ENCODE measurements at regions not wholly inside any gene's neighbourhood (a gene's known extent, or its start where the extent isn't known, plus 50 kb on each side); places are given as distances from the start of the nearest gene placed in this dataset.

- TF ChIP-seq RAD21 (IDR thresholded peaks at IDR 0.05; ENCODE audit: low read depth) (no peak), ELF1 (IDR thresholded peaks at IDR 0.05; ENCODE audit: borderline replicate concordance, low read depth) (no peak), POLR2A (IDR thresholded peaks at IDR 0.05; ENCODE audit: borderline replicate concordance, extremely low read depth, insufficient read depth, insufficient read length) (no peak), EZH2phosphoT487 (IDR thresholded peaks at IDR 0.05; ENCODE audit: borderline replicate concordance) (no peak)
- RAD21 ChIA-PET (ENCODE audit: low non-redundant PET in 1 of 2, low total read pairs in 2 of 2, uncharacterized antibody in 2 of 2, unreplicated experiment in 2 of 2), result no interaction called here
- Histone ChIP-seq H2AFZ (ENCODE audit: low read depth, low read length, poor library complexity, severe bottlenecking) (no peak overlapping the region), H3K9ac (ENCODE audit: low read length) (no peak overlapping the region), H3K27me3 (ENCODE audit: insufficient read depth, low read length) (no peaks in the 10 kb centered on the region), H3K4me3 (replicated peaks in 1 of 2; ENCODE audit: low read depth in 1 of 2, low read length in 2 of 2) (no peak overlapping the region), H3K27ac (ENCODE audit: low read depth, low read length) (no peak overlapping the region), H3K4me2 (ENCODE audit: low read length) (no peak overlapping the region), H3K9me3 (ENCODE audit: control insufficient read depth in 1 of 2, insufficient read depth in 1 of 2, low read depth in 1 of 2, low read length in 2 of 2) (peaks cover under 1% of the 10 kb centered on the region in 2 experiments; a peak in 1 of 4 replicates), H3K9me2 (ENCODE audit: insufficient read depth) (no peaks in the 10 kb centered on the region), H3K79me2 (ENCODE audit: insufficient read depth, low read length) (no peaks in the 10 kb centered on the region), H3K36me3 (ENCODE audit: control insufficient read depth in 1 of 2, insufficient read depth in 2 of 2, low read length in 2 of 2) (no peaks in the 10 kb centered on the region), H3K4me1 (ENCODE audit: control insufficient read depth in 1 of 2, insufficient read depth in 2 of 2, low read length in 2 of 2) (no peaks in the 10 kb centered on the region), H4K20me1 (ENCODE audit: insufficient read depth) (no peaks in the 10 kb centered on the region)
- no TSS peak for BruUV-seq (replicated peaks)
- CTCF ChIA-PET, result no interaction called here
- intact Hi-C loops (cut with micrococcal nuclease), result no loop called here
- ATAC-seq, result no peak
- POLR2A ChIA-PET, result no interaction called here
- no peak for DNase-seq (ENCODE audit: low read depth, low spot score)
Measured at GRCh38 chr11:129530154-129530895, 154.7 kb downstream of the BARX2 start.

- no peaks in the 10 kb centered on the region for H3K36me3 ChIP-seq (ENCODE audit: control insufficient read depth in 1 of 2, insufficient read depth in 2 of 2, low read length in 2 of 2)
Measured at GRCh38 chr11:129533395-129533794, 157.7 kb downstream of the BARX2 start.

More at GRCh38 chr11:129533395-129533794, 157.7 kb downstream of the BARX2 start:
- no peaks in the 10 kb centered on the region for H3K27me3 ChIP-seq (ENCODE audit: insufficient read depth, low read length)
- H2AFZ ChIP-seq (ENCODE audit: low read depth, low read length, poor library complexity, severe bottlenecking), result no peak overlapping the region
- no peaks in the 10 kb centered on the region for H3K79me2 ChIP-seq (ENCODE audit: insufficient read depth, low read length)
- no peak overlapping the region for H3K4me3 ChIP-seq (replicated peaks in 1 of 2; ENCODE audit: low read depth in 1 of 2, low read length in 2 of 2)
- ATAC-seq, result no peak
- no TSS peak for BruUV-seq (replicated peaks)
- ChIA-PET CTCF (no interaction called here), RAD21 (ENCODE audit: low non-redundant PET in 1 of 2, low total read pairs in 2 of 2, uncharacterized antibody in 2 of 2, unreplicated experiment in 2 of 2) (no interaction called here), POLR2A (no interaction called here)
- TF ChIP-seq ZFX (IDR thresholded peaks at IDR 0.05) (no peak), CBX3 (IDR thresholded peaks at IDR 0.05; ENCODE audit: low read depth) (no peak), CEBPB (IDR thresholded peaks at IDR 0.05; ENCODE audit: low read depth) (no peak), MAX (IDR thresholded peaks at IDR 0.05) (no peak), SP1 (IDR thresholded peaks at IDR 0.05; ENCODE audit: low read depth) (no peak), JUND (IDR thresholded peaks at IDR 0.05) (no peak), EGR1 (IDR thresholded peaks at IDR 0.05; ENCODE audit: low read depth) (no peak), RAD21 (IDR thresholded peaks at IDR 0.05; ENCODE audit: low read depth) (no peak), YY1 (IDR thresholded peaks at IDR 0.05; ENCODE audit: extremely low read depth, insufficient replicate concordance, low read depth, low read length) (no peak), FOSL1 (IDR thresholded peaks at IDR 0.05; ENCODE audit: low read depth) (no peak)
- TF ChIP-seq, protein P1, sequence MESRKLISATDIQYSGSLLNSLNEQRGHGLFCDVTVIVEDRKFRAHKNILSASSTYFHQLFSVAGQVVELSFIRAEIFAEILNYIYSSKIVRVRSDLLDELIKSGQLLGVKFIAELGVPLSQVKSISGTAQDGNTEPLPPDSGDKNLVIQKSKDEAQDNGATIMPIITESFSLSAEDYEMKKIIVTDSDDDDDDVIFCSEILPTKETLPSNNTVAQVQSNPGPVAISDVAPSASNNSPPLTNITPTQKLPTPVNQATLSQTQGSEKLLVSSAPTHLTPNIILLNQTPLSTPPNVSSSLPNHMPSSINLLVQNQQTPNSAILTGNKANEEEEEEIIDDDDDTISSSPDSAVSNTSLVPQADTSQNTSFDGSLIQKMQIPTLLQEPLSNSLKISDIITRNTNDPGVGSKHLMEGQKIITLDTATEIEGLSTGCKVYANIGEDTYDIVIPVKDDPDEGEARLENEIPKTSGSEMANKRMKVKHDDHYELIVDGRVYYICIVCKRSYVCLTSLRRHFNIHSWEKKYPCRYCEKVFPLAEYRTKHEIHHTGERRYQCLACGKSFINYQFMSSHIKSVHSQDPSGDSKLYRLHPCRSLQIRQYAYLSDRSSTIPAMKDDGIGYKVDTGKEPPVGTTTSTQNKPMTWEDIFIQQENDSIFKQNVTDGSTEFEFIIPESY (IDR thresholded peaks at IDR 0.05; ENCODE audit: extremely low read depth, insufficient replicate concordance, low read length), result no peak
- no peak overlapping the region for H3K9ac ChIP-seq (ENCODE audit: low read length)
- no peak overlapping the region for H3K4me2 ChIP-seq (ENCODE audit: low read length)
- no peaks in the 10 kb centered on the region for H4K20me1 ChIP-seq (ENCODE audit: insufficient read depth)
- intact Hi-C loops (cut with micrococcal nuclease), result no loop called here
- no peaks in the 10 kb centered on the region for H3K4me1 ChIP-seq (ENCODE audit: control insufficient read depth in 1 of 2, insufficient read depth in 2 of 2, low read length in 2 of 2)
- peaks cover 4 to 8% of the 10 kb centered on the region in 2 experiments; a peak in 2 of 4 replicates for H3K9me3 ChIP-seq (ENCODE audit: control insufficient read depth in 1 of 2, insufficient read depth in 1 of 2, low read depth in 1 of 2, low read length in 2 of 2)
- no peaks in the 10 kb centered on the region for H3K9me2 ChIP-seq (ENCODE audit: insufficient read depth)
- DNase-seq (ENCODE audit: low read depth, low spot score), result no peak
- no peak overlapping the region for H3K27ac ChIP-seq (ENCODE audit: low read depth, low read length)

Measured in HCT116 (cell line).